ENCODE measurements at regions not wholly inside any gene's neighbourhood (a gene's known extent, or its start where the extent isn't known, plus 50 kb on each side); places are given as distances from the start of the nearest gene placed in this dataset.
"Not testable (repeated sequence)": the region's sequence is repeated elsewhere in the genome, so short reads cannot be mapped to it uniquely, and the experiment has no call there.

DNA sequence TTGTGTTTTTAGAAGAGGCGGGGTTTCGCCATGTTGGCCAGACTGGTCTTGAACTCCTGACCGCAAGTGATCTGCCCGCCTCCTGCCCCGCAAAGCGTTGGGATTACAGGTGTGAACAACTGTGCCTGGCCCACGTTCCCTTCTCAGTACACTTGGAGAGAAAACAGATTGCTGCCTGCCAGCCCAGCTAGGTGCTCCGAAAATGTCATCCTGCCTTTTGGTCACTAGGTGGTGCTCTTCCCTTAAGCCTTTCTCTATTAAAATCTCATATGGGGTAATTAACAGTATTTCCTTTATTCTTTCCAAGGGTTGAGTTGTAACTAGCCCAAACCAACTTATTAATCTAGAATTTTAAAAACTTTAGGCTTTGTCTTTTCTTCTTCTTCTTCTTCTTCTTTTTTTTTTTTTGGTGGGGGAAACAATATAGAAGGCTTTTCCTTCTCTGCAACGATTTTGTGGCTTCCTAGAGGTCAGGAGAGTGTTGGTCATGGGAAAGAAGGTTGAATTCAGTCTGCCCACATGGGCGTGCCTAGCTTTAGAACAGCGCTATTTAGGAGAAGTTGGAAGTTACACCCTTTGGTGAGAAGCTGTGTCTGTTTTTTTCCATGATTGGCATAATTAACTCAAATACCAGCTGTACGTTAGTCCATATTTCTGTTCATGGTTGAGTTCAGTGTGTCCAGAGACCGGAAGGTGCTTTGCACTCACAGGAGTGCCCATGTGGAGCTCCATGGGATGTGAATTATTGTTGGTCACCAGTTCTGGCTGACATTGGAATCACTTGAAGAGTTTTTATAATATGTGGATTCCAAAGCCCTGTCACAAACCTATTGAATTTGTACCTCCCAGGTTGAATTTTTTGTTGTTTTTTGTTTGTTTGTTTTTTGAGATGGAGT is 110.1 kb downstream of the LAT start:
- peak; percentile 73 for FAIRE-seq

DNA sequence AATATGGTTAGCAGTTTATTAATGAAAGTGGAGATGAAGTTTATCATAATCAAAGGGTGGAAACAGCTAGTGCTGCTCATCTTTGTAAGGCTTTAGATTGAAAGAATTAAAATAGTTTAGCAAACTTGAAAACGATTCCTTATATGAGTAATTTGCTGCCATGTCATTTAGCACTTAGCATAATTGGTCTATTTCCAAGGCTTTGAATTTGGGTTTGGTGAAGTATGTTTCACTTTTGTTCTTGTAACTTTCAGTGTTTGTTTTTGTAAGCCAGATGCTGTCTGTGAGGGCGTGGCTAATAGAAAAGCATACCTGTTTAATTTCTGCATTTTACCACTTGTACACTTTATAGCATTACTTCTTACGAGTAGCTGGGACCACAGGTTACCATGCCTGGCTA is 109.5 kb downstream of the LAT start:
- not testable (repeated sequence) for FAIRE-seq

DNA sequence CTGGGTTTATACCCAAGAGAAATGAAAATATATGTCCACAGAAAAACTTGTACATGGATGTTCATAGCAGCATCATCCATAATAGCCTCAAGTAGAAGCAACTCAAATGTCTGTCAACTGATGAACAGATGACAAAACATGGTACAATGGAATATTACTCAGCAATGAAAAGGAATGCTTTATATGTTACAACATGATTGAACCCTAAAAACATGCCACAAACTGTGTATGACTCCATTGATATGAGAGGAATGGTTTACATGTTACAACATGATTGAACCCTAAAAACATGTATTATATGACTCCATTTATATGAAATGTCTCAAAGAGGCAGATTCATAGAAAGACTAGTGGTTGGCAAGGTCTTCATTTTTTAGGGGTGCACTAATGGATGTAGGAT is 104.8 kb downstream of the LAT start:
- FAIRE-seq, result not testable (repeated sequence)

DNA sequence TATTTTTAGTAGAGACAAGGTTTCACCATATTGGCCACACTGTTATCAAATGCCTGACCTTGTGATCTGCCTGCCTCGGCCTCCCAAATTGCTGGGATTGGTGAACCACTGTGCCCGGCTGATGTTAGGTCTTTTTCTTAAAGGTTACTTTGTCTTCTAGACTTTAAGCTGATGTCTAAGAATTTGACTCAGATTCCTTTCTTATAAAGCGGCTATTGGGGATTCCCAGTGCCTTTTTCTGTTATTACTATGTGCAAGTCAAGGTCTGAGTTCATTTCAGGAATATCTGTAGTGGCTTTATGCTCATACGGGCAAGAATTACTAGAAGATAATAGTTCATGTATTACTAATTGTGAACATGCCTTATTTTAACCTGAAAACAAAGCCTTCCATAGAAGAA is 102.8 kb downstream of the LAT start:
- not testable (repeated sequence) for FAIRE-seq

DNA sequence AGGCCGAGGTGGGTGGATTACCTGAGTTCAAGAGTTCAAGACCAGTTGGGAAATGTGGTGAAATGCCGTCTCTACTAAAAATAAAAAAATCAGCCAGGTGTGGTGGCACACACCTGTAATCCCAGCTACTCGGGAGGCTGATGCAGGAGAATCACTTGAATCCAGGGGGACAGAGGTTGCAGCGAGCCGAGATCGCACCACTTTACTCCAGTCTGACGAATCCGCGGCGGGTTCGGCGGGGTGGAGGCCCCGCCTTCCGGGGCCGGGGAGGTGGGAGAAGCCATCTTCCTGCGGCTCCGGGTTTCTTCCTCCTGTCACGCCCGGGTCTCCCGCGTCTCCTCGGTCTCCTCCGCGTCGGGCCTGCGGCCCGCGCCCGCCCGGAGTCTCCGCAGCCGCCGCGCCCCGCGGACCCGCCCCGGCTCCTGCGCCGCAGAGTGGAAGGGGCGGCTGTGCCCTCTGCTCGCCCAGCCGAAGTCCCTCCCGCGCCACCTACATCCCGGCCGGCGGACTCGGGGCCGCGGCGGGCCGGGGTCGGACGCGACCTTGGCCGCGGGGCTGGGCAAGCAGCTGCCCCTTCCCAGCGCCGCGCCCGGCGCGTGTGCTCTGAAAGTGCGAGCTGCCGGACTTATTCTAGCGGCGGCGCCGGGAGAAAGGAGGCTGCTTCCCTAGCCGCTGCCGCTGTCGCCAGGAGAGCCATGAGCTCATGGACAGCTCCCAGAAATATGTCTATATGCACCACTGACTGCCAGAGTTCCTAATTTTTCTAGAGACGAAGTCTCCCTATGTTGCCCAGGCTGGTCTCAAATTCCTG is 97.2 kb downstream of the LAT start:
- FAIRE-seq, result not testable (repeated sequence)

DNA sequence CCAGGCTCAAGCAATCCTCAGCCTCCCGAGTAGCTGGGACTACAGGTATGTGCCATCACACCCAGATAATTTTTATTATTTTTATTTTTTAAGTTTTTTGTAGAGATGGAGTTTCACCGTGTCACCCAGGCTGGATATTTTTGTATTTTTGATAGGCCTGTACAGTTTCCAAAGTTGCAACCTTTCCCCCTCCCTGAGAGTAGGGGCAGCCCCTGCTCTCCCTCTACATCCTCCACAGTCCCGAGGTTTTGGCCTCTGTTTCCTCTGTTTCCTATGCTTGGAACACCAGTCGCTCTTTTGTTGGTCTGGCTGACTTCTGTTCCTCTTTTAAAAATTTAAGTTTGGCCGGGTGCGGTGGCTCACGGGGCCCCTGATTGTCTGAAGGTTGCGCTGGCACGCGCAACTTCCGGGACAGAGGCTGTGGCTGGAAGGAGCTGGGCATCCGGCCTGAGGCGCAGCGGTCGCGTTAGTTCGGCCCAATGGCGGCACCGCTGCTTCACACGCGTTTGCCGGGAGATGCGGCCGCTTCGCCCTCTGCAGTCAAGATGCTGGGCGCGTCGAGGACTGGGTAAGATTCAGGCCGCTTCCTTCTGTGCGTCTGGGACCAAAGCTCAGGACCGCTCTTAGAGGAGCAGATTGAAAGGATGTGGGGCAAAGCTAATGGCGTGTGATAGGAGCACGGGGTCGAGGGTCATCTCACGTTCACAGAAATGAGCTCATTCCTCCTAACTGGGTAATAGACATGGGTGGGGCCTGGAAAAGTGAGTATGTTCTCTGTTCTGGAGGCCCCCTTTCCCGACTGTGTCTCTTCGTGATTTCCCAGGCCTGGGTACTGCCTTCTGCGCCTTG is 89.9 kb downstream of the LAT start:
- not testable (repeated sequence) for FAIRE-seq

DNA sequence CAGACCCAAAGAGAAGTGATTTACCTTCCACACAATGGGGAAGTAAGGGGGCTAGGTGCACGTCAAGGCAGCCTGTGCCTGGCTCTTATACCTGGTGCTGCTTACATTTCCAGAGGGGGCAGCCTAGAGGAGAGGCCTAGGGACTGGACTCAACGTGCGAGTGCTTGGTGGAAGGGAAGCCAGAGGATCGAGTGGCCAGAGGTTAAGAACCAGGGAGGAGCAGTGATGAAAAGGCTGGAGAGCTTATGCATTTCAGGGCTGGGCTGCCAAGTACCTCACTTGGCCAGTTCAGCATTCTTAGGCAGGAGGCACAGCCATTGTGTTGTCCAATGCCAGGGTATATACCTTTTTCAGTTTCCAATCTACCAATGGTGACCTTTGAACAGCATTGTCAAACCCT is 77.4 kb downstream of the LAT start:
- FAIRE-seq, result not testable (repeated sequence)

DNA sequence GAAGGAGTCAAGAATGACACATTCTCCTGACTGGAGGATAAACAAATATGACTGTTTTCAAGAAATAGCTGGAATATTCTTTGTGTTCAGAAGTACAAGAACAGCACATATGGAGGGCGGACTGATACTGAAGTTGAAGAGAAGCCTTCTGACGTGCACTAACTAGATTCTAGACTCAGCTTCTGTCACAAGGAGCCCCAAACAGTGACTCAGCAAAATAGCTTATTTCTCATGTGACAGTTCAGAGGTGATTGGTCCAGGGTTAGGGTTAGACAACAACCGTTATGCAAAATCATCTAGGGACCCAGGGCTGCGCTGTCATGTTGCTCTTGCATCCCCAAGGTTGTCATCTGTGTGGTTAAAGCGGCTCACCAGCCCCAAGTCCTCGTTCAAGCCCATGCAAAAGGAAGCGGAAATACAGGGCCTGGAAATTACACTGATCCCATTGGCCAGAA is 76.6 kb downstream of the LAT start:
- not testable (repeated sequence) for FAIRE-seq

DNA sequence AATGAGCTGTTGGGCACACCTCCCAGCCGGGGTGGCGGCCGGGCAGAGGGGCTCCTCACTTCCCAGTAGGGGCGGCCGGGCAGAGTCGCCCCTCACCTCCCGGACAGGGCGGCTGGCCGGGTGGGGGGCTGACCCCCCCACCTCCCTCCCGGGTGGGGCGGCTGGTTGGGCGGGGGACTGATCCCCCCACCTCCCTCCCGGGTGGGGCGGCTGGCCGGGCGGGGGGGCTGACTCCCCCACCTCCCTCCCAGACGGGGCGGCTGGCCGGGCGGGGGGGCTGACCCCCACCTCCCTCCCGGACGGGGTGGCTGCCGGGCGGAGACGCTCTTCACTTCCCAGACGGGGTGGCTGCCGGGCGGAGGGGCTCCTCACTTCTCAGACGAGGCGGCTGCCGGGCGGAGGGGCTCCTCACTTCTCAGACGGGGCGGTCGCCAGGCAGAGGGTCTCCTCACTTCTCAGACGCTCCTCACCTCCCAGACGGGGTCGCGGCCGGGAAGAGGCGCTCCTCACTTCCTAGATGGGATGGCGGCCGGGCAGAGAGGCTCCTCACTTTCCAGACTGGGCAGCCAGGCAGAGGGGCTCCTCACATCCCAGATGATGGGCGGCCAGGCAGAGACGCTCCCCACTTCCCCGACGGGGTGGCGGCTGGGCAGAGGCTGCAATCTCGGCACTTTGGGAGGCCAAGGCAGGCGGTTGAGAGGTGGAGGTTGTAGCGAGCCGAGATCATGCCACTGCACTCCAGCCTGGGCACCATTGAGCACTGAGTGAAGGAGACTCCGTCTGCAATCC is 75.4 kb downstream of the LAT start:
- FAIRE-seq, result not testable (repeated sequence)

DNA sequence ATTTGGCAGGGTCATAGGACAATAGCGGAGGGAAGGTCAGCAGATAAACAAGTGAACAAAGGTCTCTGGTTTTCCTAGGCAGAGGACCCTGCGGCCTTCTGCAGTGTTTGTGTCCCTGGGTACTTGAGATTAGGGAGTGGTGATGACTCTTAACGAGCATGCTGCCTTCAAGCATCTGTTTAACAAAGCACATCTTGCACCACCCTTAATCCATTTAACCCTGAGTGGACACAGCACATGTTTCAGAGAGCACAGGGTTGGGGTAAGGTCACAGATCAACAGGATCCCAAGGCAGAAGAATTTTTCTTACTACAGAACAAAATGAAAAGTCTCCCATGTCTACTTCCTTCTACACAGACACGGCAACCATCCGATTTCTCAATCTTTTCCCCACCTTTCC is 74.7 kb downstream of the LAT start:
- FAIRE-seq, result not testable (repeated sequence)
